Upper lobe of right lung (tissue), 1 donor: ENCODE measurements at regions not wholly inside any gene's neighbourhood (a gene's known extent, or its start where the extent isn't known, plus 50 kb on each side); places are given as distances from the start of the nearest gene placed in this dataset.

Experiments
- ATAC-seq: fragments of 200-7000 bp; cut with Tn5 transposase; one replicate; pipeline ENCODE4 v1.9.1; 2020; ENCODE audit warnings: mild to moderate bottlenecking, moderate library complexity
- DNase-seq: peaks from one replicate; pipeline ENCODE4 v3.0.0-alpha.2; 2020
- H3K27ac ChIP-seq: fragments of 200-600 bp; one replicate; pipeline ENCODE4 v1.8.0; 2022
- H3K27me3 ChIP-seq: fragments of 200-600 bp; one replicate; pipeline ENCODE4 v1.8.0; 2022; ENCODE audit warnings: mild to moderate bottlenecking
- H3K36me3 ChIP-seq: fragments of 200-600 bp; one replicate; pipeline ENCODE4 v1.8.0; 2022
- H3K4me1 ChIP-seq: fragments of 200-600 bp; one replicate; pipeline ENCODE4 v1.8.0; 2022
- H3K4me3 ChIP-seq: fragments of 200-600 bp; one replicate; pipeline ENCODE4 v1.8.0; 2022; ENCODE audit warnings: mild to moderate bottlenecking
- H3K9me3 ChIP-seq: fragments of 200-600 bp; one replicate; pipeline ENCODE4 v1.8.0; 2022
- CTCF ChIP-seq: fragments of 200-600 bp; IDR thresholded peaks from one replicate; pipeline ENCODE4 v1.8.0; 2022; ENCODE audit warnings: antibody characterized with exemption
- intact Hi-C: fragments of 100-400 bp; cut with DNase I; formaldehyde crosslinking; loops from one replicate; pipeline ENCODE4 v1.11.0; 2022
- donor health status: DM: no; HTN: yes; CAD: no; lungs with severe emphysema.

GRCh38 chr10:123375097-123375496 lies 220.9 kb downstream of the BUB3 start:
- TF ChIP-seq CTCF, result no peak
- H3K27ac ChIP-seq, result no peak overlapping the region
- ATAC-seq (no peak), DNase-seq (no peak)
- H3K27me3 ChIP-seq, result no peaks in the 10 kb centered on the region
- H3K4me3 ChIP-seq, result no peak overlapping the region
- H3K4me1 ChIP-seq, result no peaks in the 10 kb centered on the region
- intact Hi-C loops, result no loop called here
- H3K36me3 ChIP-seq, result no peaks in the 10 kb centered on the region
- no peaks in the 10 kb centered on the region for H3K9me3 ChIP-seq

- no peaks in the 10 kb centered on the region for H3K27me3 ChIP-seq
- intact Hi-C loops, result no loop called here
- no peak for TF ChIP-seq CTCF
- DNase-seq (no peak), ATAC-seq (no peak)
- H3K27ac ChIP-seq, result no peak overlapping the region
- H3K4me1 ChIP-seq, result no peaks in the 10 kb centered on the region
- no peaks in the 10 kb centered on the region for H3K9me3 ChIP-seq
- no peaks in the 10 kb centered on the region for H3K36me3 ChIP-seq
- H3K4me3 ChIP-seq, result no peak overlapping the region
Observed at GRCh38 chr10:123375738-123376137, 221.5 kb downstream of the BUB3 start.

GRCh38 chr10:123377883-123378282 lies 223.7 kb downstream of the BUB3 start:
- TF ChIP-seq CTCF, result no peak
- Histone ChIP-seq H3K27ac (no peak overlapping the region), H3K36me3 (no peaks in the 10 kb centered on the region), H3K9me3 (no peaks in the 10 kb centered on the region), H3K4me3 (no peak overlapping the region), H3K27me3 (no peaks in the 10 kb centered on the region), H3K4me1 (no peaks in the 10 kb centered on the region)
- ATAC-seq (peak; percentile 61), DNase-seq (no peak)
- intact Hi-C loops, result no loop called here

GRCh38 chr10:123378302-123378701 lies 224.1 kb downstream of the BUB3 start:
- no peak for TF ChIP-seq CTCF

GRCh38 chr10:123379156-123379555 lies 225.0 kb downstream of the BUB3 start:
- intact Hi-C loops, result no loop called here
- H3K4me3 ChIP-seq, result no peak overlapping the region
- H3K27ac ChIP-seq, result no peak overlapping the region
- H3K4me1 ChIP-seq, result no peaks in the 10 kb centered on the region
- TF ChIP-seq CTCF, result no peak
- DNase-seq (peak; percentile 11), ATAC-seq (no peak)
- no peaks in the 10 kb centered on the region for H3K36me3 ChIP-seq
- H3K9me3 ChIP-seq, result no peaks in the 10 kb centered on the region
- no peaks in the 10 kb centered on the region for H3K27me3 ChIP-seq

More at GRCh38 chr10:123378302-123378701, 224.1 kb downstream of the BUB3 start:
- H3K4me1 ChIP-seq, result no peaks in the 10 kb centered on the region
- intact Hi-C loops, result no loop called here
- H3K9me3 ChIP-seq, result no peaks in the 10 kb centered on the region
- ATAC-seq (no peak), DNase-seq (no peak)
- H3K36me3 ChIP-seq, result no peaks in the 10 kb centered on the region
- H3K27me3 ChIP-seq, result no peaks in the 10 kb centered on the region
- no peak overlapping the region for H3K4me3 ChIP-seq
- H3K27ac ChIP-seq, result no peak overlapping the region

GRCh38 chr10:123380491-123381085 lies 226.4 kb downstream of the BUB3 start:
- peak; percentile 40 for ATAC-seq
- H3K27ac ChIP-seq, result no peak overlapping the region
- no peaks in the 10 kb centered on the region for H3K4me1 ChIP-seq
- no peaks in the 10 kb centered on the region for H3K36me3 ChIP-seq
- H3K4me3 ChIP-seq, result no peak overlapping the region
- intact Hi-C loops, result no loop called here
- H3K27me3 ChIP-seq, result no peaks in the 10 kb centered on the region
- peak; percentile 28 for TF ChIP-seq CTCF
- no peaks in the 10 kb centered on the region for H3K9me3 ChIP-seq
- DNase-seq, result no peak
